Neural progenitor cell (in vitro differentiated cells): ENCODE measurements at regions not wholly inside any gene's neighbourhood (a gene's known extent, or its start where the extent isn't known, plus 50 kb on each side); places are given as distances from the start of the nearest gene placed in this dataset.

Experiments
- DNase-seq: peaks from one replicate; pipeline ENCODE4 v3.0.0-alpha.2; 2016; ENCODE audit warnings: low spot score
- H2AFZ ChIP-seq: fragments of 200-600 bp; sonication (generic); replicated peaks from 2 replicates; pipeline ENCODE4 v1.6.1; 2016; ENCODE audit warnings: antibody characterized with exemption
- H3F3A ChIP-seq: fragments of 200-600 bp; sonication (generic); 2 replicates; pipeline ENCODE4 v1.6.1; 2016; ENCODE audit warnings: antibody characterized with exemption, low read depth
- H3K27ac ChIP-seq: fragments of 200-600 bp; sonication (generic); 2 replicates; pipeline ENCODE4 v1.5.1; 2016; ENCODE audit warnings: mild to moderate bottlenecking
- H3K27me3 ChIP-seq: fragments of 200-600 bp; sonication (generic); 2 replicates; pipeline ENCODE4 v1.6.1; 2016; ENCODE audit warnings: mild to moderate bottlenecking, moderate library complexity
- H3K36me3 ChIP-seq: fragments of 200-600 bp; sonication (generic); 2 replicates; pipeline ENCODE4 v1.5.1; 2016
- H3K4me1 ChIP-seq: fragments of 200-600 bp; sonication (generic); 2 replicates; pipeline ENCODE4 v1.6.1; 2016; ENCODE audit warnings: mixed run types
- H3K4me2 ChIP-seq: fragments of 200-600 bp; sonication (generic); 2 replicates; pipeline ENCODE4 v1.6.1; 2016
- H3K4me3 ChIP-seq: fragments of 200-600 bp; sonication (generic); 2 replicates; pipeline ENCODE4 v1.5.1; 2016
- H3K79me2 ChIP-seq: fragments of 200-600 bp; sonication (generic); 2 replicates; pipeline ENCODE4 v1.6.1; 2016; ENCODE audit warnings: low read depth
- H3K9ac ChIP-seq: fragments of 200-600 bp; sonication (generic); 2 replicates; pipeline ENCODE4 v1.6.1; 2016
- H3K9me3 ChIP-seq: fragments of 200-600 bp; sonication (generic); 2 replicates; pipeline ENCODE4 v1.5.1; 2016; ENCODE audit warnings: low read depth
- H4K20me1 ChIP-seq: fragments of 200-600 bp; sonication (generic); 2 replicates; pipeline ENCODE4 v1.6.1; 2016; ENCODE audit warnings: low read depth
- H3K27ac Mint-ChIP-seq: 3 replicates; pipeline ENCODE4 v1.8.0; 2021; ENCODE audit warnings: mixed read lengths
- H3K27me3 Mint-ChIP-seq: 2 replicates; pipeline ENCODE4 v1.8.0; 2022; ENCODE audit warnings: low read depth, mild to moderate bottlenecking, inconsistent platforms, moderate library complexity, mixed read lengths; ENCODE audit not compliant: insufficient read depth
- H3K36me3 Mint-ChIP-seq: 3 replicates; pipeline ENCODE4 v1.8.0; 2021; ENCODE audit warnings: mixed read lengths
- H3K4me1 Mint-ChIP-seq: 3 replicates; pipeline ENCODE4 v1.8.0; 2021; ENCODE audit warnings: mixed read lengths
- H3K4me3 Mint-ChIP-seq: 3 replicates; pipeline ENCODE4 v1.8.0; 2021; ENCODE audit warnings: mild to moderate bottlenecking, moderate library complexity, mixed read lengths
- H3K9me3 Mint-ChIP-seq: 3 replicates; pipeline ENCODE4 v1.8.0; 2020; ENCODE audit warnings: mixed read lengths
- EZH2 ChIP-seq: fragments of 200-600 bp; sonication (generic); IDR thresholded peaks from 2 replicates; pipeline ENCODE4 v1.6.1; 2017; ENCODE audit warnings: antibody characterized with exemption, mild to moderate bottlenecking, moderate library complexity
- EZH2phosphoT487 ChIP-seq: fragments of 200-600 bp; sonication (generic); IDR thresholded peaks from 2 replicates; pipeline ENCODE4 v1.6.1; 2017; ENCODE audit warnings: antibody characterized with exemption
- TF ChIP-seq, protein P1 (sequence below): fragments of 200-600 bp; sonication (generic); IDR thresholded peaks from 2 replicates; pipeline ENCODE4 v1.5.1; 2017; ENCODE audit warnings: antibody characterized with exemption, mild to moderate bottlenecking

DNA sequence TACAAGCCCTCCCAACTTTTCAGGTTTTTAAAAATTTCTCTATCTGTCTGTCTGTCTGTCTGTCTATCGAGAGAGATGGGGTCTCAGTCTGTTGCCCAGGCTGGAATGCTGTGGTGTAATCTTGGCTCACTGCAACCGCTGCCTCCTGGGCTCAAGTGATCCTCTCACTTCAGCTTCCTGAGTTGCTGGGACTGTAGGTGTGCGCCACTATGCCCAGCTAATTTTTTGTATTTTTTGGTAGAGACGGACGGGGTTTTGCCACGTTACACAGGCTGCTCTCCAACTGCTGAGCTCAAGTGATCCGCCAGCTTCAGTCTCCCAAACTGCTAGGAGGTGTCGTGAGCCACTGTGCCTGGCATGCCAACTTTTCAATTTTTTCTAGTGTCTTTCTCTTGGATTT is 437.2 kb downstream of the PCNX1 start:
- Mint-ChIP-seq H3K4me3 (no peak overlapping the region), H3K9me3 (peaks cover 21% of the 10 kb centered on the region), H3K27me3 (no peaks in the 10 kb centered on the region), H3K36me3 (peaks cover 48% of the 10 kb centered on the region), H3K27ac (no peak overlapping the region), H3K4me1 (no peaks in the 10 kb centered on the region)
- Histone ChIP-seq H3F3A (no peaks in the 10 kb centered on the region), H3K27ac (no peak overlapping the region), H3K79me2 (peaks cover 97% of the 10 kb centered on the region), H3K4me3 (no peak overlapping the region), H3K27me3 (no peaks in the 10 kb centered on the region), H2AFZ (no peak overlapping the region), H3K9ac (no peak overlapping the region), H3K36me3 (no peaks in the 10 kb centered on the region), H3K4me2 (no peak overlapping the region), H3K4me1 (no peaks in the 10 kb centered on the region), H4K20me1 (peaks cover 28% of the 10 kb centered on the region), H3K9me3 (no peaks in the 10 kb centered on the region)
- no peak for DNase-seq
- TF ChIP-seq, protein P1, sequence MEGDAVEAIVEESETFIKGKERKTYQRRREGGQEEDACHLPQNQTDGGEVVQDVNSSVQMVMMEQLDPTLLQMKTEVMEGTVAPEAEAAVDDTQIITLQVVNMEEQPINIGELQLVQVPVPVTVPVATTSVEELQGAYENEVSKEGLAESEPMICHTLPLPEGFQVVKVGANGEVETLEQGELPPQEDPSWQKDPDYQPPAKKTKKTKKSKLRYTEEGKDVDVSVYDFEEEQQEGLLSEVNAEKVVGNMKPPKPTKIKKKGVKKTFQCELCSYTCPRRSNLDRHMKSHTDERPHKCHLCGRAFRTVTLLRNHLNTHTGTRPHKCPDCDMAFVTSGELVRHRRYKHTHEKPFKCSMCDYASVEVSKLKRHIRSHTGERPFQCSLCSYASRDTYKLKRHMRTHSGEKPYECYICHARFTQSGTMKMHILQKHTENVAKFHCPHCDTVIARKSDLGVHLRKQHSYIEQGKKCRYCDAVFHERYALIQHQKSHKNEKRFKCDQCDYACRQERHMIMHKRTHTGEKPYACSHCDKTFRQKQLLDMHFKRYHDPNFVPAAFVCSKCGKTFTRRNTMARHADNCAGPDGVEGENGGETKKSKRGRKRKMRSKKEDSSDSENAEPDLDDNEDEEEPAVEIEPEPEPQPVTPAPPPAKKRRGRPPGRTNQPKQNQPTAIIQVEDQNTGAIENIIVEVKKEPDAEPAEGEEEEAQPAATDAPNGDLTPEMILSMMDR, result no peak
- TF ChIP-seq EZH2 (no peak), EZH2phosphoT487 (no peak)

DNA sequence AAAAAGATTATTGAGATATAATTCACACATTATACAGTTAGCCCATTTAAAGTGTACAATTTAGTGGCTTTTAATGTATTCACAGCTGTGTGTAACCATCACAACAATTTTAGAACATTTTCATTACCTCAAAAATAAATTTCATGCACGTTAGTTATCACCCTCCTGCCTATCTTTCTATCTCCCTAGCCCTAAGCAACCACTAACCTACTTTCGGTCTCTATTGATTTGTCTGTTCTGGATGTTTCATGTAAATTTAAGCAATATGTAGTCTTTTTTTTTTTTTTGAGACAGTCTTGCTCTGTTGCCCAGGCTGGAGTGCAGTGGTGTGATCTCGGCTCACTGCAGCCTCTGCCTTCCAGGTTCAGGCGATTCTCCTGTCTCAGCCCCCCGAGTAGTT is 439.4 kb downstream of the PCNX1 start:
- no peak for TF ChIP-seq EZH2phosphoT487
- no peak for TF ChIP-seq EZH2
- TF ChIP-seq, protein P1, result no peak
- H3F3A ChIP-seq, result no peaks in the 10 kb centered on the region
- peaks cover 24% of the 10 kb centered on the region for H3K9me3 Mint-ChIP-seq
- H3K27me3 Mint-ChIP-seq, result no peaks in the 10 kb centered on the region
- no peak overlapping the region for H3K4me3 ChIP-seq
- no peaks in the 10 kb centered on the region for H3K4me1 ChIP-seq
- H3K4me1 Mint-ChIP-seq, result no peaks in the 10 kb centered on the region
- no peaks in the 10 kb centered on the region for H3K9me3 ChIP-seq
- H3K27me3 ChIP-seq, result no peaks in the 10 kb centered on the region
- H3K9ac ChIP-seq, result no peak overlapping the region
- H3K36me3 Mint-ChIP-seq, result peaks cover 52% of the 10 kb centered on the region
- H2AFZ ChIP-seq, result no peak overlapping the region
- H3K4me3 Mint-ChIP-seq, result no peak overlapping the region
- H4K20me1 ChIP-seq, result peaks cover 22% of the 10 kb centered on the region
- peaks cover 93% of the 10 kb centered on the region for H3K79me2 ChIP-seq
- H3K4me2 ChIP-seq, result no peak overlapping the region
- H3K27ac Mint-ChIP-seq, result no peak overlapping the region
- DNase-seq, result no peak
- no peak overlapping the region for H3K27ac ChIP-seq
- no peaks in the 10 kb centered on the region for H3K36me3 ChIP-seq

DNA sequence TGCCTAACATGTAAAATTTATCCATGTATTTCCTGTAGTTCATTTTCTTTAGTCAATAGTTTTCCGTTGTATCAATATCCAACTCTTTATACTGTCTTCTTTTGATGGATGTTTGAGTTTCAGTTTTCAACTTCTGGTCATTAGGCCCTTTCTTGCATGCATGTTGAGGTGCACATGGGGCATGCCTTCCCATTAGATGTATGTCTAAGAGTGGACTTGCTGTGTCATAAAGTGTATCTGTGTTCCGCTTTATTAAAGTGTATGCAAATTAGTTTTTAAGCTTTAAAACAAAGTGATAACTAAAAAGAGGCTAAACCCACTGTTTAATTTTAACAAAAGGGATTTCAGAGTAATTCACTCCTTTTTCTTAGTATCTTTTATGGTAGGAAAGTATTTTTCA is 441.1 kb downstream of the PCNX1 start:
- Mint-ChIP-seq H3K4me1 (no peaks in the 10 kb centered on the region), H3K9me3 (peaks cover 36% of the 10 kb centered on the region), H3K36me3 (peaks cover 62% of the 10 kb centered on the region), H3K27ac (no peak overlapping the region), H3K4me3 (no peak overlapping the region), H3K27me3 (peaks cover 2% of the 10 kb centered on the region)
- Histone ChIP-seq H4K20me1 (peaks cover 16% of the 10 kb centered on the region), H3K27me3 (no peaks in the 10 kb centered on the region), H3K9me3 (no peaks in the 10 kb centered on the region), H3F3A (no peaks in the 10 kb centered on the region), H3K27ac (no peak overlapping the region), H3K79me2 (peaks cover 89% of the 10 kb centered on the region), H3K9ac (no peak overlapping the region), H2AFZ (no peak overlapping the region), H3K4me2 (no peak overlapping the region), H3K4me1 (no peaks in the 10 kb centered on the region), H3K36me3 (no peaks in the 10 kb centered on the region), H3K4me3 (no peak overlapping the region)
- DNase-seq, result no peak
- TF ChIP-seq, protein P1, result no peak
- no peak for TF ChIP-seq EZH2phosphoT487

- no peak overlapping the region for H2AFZ ChIP-seq
- H3K27ac Mint-ChIP-seq, result no peak overlapping the region
- peaks cover 2% of the 10 kb centered on the region for H3K27me3 Mint-ChIP-seq
- no peaks in the 10 kb centered on the region for H3F3A ChIP-seq
- H3K27ac ChIP-seq, result no peak overlapping the region
- H3K4me1 ChIP-seq, result no peaks in the 10 kb centered on the region
- H3K36me3 Mint-ChIP-seq, result peaks cover 62% of the 10 kb centered on the region
- no peaks in the 10 kb centered on the region for H3K36me3 ChIP-seq
- no peak overlapping the region for H3K4me3 ChIP-seq
- no peak overlapping the region for H3K4me3 Mint-ChIP-seq
- H3K27me3 ChIP-seq, result no peaks in the 10 kb centered on the region
- no peak for TF ChIP-seq EZH2phosphoT487
- TF ChIP-seq, protein P1, result no peak
- TF ChIP-seq EZH2, result no peak
- peaks cover 38% of the 10 kb centered on the region for H3K9me3 Mint-ChIP-seq
- no peak for DNase-seq
- H3K4me1 Mint-ChIP-seq, result no peaks in the 10 kb centered on the region
- peaks cover 13% of the 10 kb centered on the region for H4K20me1 ChIP-seq
- no peaks in the 10 kb centered on the region for H3K9me3 ChIP-seq
- peaks cover 89% of the 10 kb centered on the region for H3K79me2 ChIP-seq
- H3K4me2 ChIP-seq, result no peak overlapping the region
- no peak overlapping the region for H3K9ac ChIP-seq
Observed at GRCh38 chr14:71348817-71349216, 441.6 kb downstream of the PCNX1 start.
